ENCODE measurements at regions not wholly inside any gene's neighbourhood (a gene's known extent, or its start where the extent isn't known, plus 50 kb on each side); places are given as distances from the start of the nearest gene placed in this dataset.

DNA sequence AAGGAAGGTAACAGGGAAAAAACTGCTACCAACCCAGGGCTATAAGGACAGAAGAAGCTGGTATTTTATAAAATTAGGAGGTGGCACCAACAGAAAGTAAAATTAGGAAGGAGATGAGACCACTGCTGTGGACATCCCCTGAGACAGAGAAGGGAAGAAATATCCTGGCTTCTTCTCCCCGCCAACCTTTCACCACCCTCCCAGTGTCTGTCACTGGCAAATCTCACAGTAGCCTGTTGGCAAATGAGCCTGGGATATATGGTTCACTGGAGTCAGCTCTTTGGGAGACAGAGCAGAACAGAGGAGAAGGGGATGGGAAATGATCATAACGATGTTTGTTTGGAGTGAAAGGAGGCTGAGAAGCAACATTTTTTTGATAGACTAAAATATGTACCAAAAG is 190.9 kb upstream of the PACRGL start:
- Mint-ChIP-seq H3K4me3 (no peak overlapping the region), H3K27me3 (ENCODE audit: insufficient read depth, low read depth, poor library complexity) (no peaks in the 10 kb centered on the region), H3K4me1 (no peaks in the 10 kb centered on the region), H3K9me3 (no peaks in the 10 kb centered on the region), H3K36me3 (ENCODE audit: low read depth) (no peaks in the 10 kb centered on the region), H3K27ac (no peak overlapping the region)
- Histone ChIP-seq H3K27ac (ENCODE audit: low read depth) (no peak overlapping the region), H3K4me1 (ENCODE audit: insufficient read depth) (no peaks in the 10 kb centered on the region), H3K4me3 (no peak overlapping the region), H3K27me3 (ENCODE audit: insufficient read depth) (no peaks in the 10 kb centered on the region), H4K20me1 (replicated peaks; ENCODE audit: insufficient read depth) (no peaks in the 10 kb centered on the region), H2AFZ (no peak overlapping the region), H3K4me2 (no peak overlapping the region), H3K79me2 (replicated peaks; ENCODE audit: insufficient read depth) (no peaks in the 10 kb centered on the region), H3F3A (replicated peaks; ENCODE audit: low read depth) (no peaks in the 10 kb centered on the region), H3K36me3 (ENCODE audit: insufficient read depth) (no peaks in the 10 kb centered on the region), H3K9me2 (ENCODE audit: insufficient read depth) (no peaks in the 10 kb centered on the region)
- no peak for TF ChIP-seq POLR2AphosphoS5 (IDR thresholded peaks at IDR 0.05; ENCODE audit: low read depth)
- no peak for TF ChIP-seq CREB1 (CRISPR knock-in tag; IDR thresholded peaks at IDR 0.05; ENCODE audit: low read depth)
- TF ChIP-seq EZH2phosphoT487 (IDR thresholded peaks at IDR 0.05; ENCODE audit: unreplicated experiment), result no peak
- no peak for TF ChIP-seq ZNF331 (CRISPR knock-in tag; IDR thresholded peaks at IDR 0.05; ENCODE audit: low read depth)
- TF ChIP-seq, protein P1, sequence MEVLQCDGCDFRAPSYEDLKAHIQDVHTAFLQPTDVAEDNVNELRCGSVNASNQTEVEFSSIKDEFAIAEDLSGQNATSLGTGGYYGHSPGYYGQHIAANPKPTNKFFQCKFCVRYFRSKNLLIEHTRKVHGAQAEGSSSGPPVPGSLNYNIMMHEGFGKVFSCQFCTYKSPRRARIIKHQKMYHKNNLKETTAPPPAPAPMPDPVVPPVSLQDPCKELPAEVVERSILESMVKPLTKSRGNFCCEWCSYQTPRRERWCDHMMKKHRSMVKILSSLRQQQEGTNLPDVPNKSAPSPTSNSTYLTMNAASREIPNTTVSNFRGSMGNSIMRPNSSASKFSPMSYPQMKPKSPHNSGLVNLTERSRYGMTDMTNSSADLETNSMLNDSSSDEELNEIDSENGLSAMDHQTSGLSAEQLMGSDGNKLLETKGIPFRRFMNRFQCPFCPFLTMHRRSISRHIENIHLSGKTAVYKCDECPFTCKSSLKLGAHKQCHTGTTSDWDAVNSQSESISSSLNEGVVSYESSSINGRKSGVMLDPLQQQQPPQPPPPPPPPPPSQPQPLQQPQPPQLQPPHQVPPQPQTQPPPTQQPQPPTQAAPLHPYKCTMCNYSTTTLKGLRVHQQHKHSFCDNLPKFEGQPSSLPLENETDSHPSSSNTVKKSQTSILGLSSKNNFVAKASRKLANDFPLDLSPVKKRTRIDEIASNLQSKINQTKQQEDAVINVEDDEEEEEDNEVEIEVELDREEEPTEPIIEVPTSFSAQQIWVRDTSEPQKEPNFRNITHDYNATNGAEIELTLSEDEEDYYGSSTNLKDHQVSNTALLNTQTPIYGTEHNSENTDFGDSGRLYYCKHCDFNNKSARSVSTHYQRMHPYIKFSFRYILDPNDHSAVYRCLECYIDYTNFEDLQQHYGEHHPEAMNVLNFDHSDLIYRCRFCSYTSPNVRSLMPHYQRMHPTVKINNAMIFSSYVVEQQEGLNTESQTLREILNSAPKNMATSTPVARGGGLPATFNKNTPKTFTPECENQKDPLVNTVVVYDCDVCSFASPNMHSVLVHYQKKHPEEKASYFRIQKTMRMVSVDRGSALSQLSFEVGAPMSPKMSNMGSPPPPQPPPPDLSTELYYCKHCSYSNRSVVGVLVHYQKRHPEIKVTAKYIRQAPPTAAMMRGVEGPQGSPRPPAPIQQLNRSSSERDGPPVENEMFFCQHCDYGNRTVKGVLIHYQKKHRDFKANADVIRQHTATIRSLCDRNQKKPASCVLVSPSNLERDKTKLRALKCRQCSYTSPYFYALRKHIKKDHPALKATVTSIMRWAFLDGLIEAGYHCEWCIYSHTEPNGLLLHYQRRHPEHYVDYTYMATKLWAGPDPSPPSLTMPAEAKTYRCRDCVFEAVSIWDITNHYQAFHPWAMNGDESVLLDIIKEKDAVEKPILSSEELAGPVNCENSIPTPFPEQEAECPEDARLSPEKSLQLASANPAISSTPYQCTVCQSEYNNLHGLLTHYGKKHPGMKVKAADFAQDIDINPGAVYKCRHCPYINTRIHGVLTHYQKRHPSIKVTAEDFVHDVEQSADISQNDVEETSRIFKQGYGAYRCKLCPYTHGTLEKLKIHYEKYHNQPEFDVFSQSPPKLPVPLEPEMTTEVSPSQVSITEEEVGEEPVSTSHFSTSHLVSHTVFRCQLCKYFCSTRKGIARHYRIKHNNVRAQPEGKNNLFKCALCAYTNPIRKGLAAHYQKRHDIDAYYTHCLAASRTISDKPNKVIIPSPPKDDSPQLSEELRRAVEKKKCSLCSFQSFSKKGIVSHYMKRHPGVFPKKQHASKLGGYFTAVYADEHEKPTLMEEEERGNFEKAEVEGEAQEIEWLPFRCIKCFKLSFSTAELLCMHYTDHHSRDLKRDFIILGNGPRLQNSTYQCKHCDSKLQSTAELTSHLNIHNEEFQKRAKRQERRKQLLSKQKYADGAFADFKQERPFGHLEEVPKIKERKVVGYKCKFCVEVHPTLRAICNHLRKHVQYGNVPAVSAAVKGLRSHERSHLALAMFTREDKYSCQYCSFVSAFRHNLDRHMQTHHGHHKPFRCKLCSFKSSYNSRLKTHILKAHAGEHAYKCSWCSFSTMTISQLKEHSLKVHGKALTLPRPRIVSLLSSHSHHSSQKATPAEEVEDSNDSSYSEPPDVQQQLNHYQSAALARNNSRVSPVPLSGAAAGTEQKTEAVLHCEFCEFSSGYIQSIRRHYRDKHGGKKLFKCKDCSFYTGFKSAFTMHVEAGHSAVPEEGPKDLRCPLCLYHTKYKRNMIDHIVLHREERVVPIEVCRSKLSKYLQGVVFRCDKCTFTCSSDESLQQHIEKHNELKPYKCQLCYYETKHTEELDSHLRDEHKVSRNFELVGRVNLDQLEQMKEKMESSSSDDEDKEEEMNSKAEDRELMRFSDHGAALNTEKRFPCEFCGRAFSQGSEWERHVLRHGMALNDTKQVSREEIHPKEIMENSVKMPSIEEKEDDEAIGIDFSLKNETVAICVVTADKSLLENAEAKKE (CRISPR knock-in tag; IDR thresholded peaks at IDR 0.05), result no peak
- TF ChIP-seq, protein P2, sequence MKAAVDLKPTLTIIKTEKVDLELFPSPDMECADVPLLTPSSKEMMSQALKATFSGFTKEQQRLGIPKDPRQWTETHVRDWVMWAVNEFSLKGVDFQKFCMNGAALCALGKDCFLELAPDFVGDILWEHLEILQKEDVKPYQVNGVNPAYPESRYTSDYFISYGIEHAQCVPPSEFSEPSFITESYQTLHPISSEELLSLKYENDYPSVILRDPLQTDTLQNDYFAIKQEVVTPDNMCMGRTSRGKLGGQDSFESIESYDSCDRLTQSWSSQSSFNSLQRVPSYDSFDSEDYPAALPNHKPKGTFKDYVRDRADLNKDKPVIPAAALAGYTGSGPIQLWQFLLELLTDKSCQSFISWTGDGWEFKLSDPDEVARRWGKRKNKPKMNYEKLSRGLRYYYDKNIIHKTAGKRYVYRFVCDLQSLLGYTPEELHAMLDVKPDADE (IDR thresholded peaks at IDR 0.05), result no peak
- no peak for TF ChIP-seq STAT1 (IDR thresholded peaks at IDR 0.05; ENCODE audit: unreplicated experiment)
- no peak for TF ChIP-seq ZNF114 (CRISPR knock-in tag; IDR thresholded peaks at IDR 0.05)
- TF ChIP-seq, protein P3, sequence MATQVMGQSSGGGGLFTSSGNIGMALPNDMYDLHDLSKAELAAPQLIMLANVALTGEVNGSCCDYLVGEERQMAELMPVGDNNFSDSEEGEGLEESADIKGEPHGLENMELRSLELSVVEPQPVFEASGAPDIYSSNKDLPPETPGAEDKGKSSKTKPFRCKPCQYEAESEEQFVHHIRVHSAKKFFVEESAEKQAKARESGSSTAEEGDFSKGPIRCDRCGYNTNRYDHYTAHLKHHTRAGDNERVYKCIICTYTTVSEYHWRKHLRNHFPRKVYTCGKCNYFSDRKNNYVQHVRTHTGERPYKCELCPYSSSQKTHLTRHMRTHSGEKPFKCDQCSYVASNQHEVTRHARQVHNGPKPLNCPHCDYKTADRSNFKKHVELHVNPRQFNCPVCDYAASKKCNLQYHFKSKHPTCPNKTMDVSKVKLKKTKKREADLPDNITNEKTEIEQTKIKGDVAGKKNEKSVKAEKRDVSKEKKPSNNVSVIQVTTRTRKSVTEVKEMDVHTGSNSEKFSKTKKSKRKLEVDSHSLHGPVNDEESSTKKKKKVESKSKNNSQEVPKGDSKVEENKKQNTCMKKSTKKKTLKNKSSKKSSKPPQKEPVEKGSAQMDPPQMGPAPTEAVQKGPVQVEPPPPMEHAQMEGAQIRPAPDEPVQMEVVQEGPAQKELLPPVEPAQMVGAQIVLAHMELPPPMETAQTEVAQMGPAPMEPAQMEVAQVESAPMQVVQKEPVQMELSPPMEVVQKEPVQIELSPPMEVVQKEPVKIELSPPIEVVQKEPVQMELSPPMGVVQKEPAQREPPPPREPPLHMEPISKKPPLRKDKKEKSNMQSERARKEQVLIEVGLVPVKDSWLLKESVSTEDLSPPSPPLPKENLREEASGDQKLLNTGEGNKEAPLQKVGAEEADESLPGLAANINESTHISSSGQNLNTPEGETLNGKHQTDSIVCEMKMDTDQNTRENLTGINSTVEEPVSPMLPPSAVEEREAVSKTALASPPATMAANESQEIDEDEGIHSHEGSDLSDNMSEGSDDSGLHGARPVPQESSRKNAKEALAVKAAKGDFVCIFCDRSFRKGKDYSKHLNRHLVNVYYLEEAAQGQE (IDR thresholded peaks at IDR 0.05; ENCODE audit: unreplicated experiment), result no peak
- TF ChIP-seq NANOG (IDR thresholded peaks at IDR 0.05; ENCODE audit: borderline replicate concordance), result no peak
- no peak for TF ChIP-seq JUNB (IDR thresholded peaks at IDR 0.05; ENCODE audit: unreplicated experiment)
- TF ChIP-seq EZH2 (IDR thresholded peaks at IDR 0.05; ENCODE audit: low read depth, unreplicated experiment), result no peak
- TF ChIP-seq, protein P4, sequence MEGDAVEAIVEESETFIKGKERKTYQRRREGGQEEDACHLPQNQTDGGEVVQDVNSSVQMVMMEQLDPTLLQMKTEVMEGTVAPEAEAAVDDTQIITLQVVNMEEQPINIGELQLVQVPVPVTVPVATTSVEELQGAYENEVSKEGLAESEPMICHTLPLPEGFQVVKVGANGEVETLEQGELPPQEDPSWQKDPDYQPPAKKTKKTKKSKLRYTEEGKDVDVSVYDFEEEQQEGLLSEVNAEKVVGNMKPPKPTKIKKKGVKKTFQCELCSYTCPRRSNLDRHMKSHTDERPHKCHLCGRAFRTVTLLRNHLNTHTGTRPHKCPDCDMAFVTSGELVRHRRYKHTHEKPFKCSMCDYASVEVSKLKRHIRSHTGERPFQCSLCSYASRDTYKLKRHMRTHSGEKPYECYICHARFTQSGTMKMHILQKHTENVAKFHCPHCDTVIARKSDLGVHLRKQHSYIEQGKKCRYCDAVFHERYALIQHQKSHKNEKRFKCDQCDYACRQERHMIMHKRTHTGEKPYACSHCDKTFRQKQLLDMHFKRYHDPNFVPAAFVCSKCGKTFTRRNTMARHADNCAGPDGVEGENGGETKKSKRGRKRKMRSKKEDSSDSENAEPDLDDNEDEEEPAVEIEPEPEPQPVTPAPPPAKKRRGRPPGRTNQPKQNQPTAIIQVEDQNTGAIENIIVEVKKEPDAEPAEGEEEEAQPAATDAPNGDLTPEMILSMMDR (conservative IDR thresholded peaks at IDR 0.05; ENCODE audit: low read depth in 2 of 2), result no peak
- no peak for DNase-seq (ENCODE audit: low spot score)
- ATAC-seq, result no peak

Data from GM23338 (cell line).